ENCODE measurements at regions not wholly inside any gene's neighbourhood (a gene's known extent, or its start where the extent isn't known, plus 50 kb on each side); places are given as distances from the start of the nearest gene placed in this dataset.

DNA sequence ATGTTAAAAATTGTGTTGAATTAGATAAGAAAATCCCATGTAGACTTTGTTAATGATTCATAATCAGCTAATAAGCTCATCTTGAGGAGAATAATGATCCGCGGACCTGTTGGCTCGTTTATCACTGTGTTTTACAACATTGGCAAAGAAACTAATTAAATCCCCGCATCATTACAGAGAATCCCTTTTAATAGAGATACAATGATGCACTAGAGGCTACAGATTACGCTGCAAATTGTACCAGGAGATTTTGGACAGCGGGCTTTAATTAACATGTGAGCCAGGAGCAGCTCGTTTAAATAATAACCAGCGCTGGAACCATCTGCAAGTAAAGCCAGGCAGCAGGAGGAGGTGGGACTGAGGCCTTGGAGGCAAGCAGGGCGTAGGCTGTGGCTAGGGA is 280.3 kb upstream of the POU3F1 start:
- DNase-seq (ENCODE audit: extremely low read depth, low read depth, low spot score), result no peak

DNA sequence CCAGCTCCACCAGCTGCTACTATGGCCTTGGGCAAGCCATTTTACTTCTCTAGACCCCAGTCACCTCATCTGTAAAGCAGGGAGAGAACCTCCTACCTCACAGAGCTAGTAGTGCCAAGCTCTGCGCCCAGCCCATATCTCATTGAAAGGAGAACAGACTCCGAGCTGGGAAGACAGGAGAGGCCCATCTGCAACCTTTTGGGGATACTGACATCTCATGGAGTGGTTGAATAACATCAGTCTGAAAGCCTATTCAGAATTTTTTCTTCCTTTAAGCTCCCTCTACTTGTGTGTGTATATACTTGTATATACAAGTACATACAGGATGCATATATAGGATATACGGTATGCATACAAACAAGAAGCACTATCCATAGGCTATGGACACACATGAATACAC is 279.5 kb upstream of the POU3F1 start:
- no peak for DNase-seq (ENCODE audit: extremely low read depth, low read depth, low spot score)

- no peak for DNase-seq (ENCODE audit: extremely low read depth, low read depth, low spot score)
Observed at GRCh38 chr1:38312753-38313152, 266.2 kb upstream of the POU3F1 start.

- DNase-seq (ENCODE audit: extremely low read depth, low read depth, low spot score), result no peak
Observed at GRCh38 chr1:38310079-38310478, 263.5 kb upstream of the POU3F1 start.

GRCh38 chr1:38308780-38309179 is 262.2 kb upstream of the POU3F1 start:
- DNase-seq (ENCODE audit: extremely low read depth, low read depth, low spot score), result no peak

GRCh38 chr1:38305666-38306065 is 259.1 kb upstream of the POU3F1 start:
- DNase-seq (ENCODE audit: extremely low read depth, low read depth, low spot score), result no peak

DNA sequence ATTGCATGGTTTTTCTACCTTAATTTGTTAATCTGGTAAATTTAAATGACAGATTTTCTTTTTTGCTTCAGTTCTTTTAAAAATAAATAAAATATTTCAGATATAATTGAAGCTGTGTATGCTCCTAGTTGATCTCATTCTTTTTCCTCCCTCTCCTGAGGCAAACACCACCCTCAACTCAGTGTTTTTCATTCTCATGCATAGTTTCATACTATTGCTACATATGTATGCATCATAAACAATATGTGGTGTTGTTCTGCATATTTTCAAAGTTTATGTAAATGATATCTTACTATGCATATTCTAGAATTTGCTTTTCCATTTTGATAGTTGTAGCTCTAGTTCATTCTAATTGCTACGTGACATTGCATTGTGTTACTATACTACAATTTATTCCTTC is 257.2 kb upstream of the POU3F1 start:
- no peak for DNase-seq (ENCODE audit: extremely low read depth, low read depth, low spot score)

GRCh38 chr1:38301040-38301439 is 254.4 kb upstream of the POU3F1 start:
- no peak for DNase-seq (ENCODE audit: extremely low read depth, low read depth, low spot score)

DNA sequence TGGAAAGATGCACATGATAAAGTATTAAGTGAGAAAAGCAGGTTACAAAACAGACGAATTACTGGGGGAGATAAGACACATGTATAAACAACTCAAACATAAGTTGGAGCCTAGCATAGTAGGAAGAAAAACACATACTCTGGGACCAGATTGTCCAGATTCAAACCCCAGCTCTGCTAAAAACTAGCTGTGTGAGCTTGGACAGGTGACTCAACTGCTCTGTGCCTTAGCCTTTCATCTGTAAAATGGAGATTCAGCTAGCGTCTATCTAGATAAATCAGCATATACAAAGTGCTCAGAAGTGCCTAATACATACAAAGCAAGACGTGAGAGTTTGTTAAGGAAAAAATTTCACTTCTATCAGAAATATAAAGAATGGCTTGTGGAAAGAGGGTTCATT is 254.0 kb upstream of the POU3F1 start:
- DNase-seq (ENCODE audit: extremely low read depth, low read depth, low spot score), result no peak

GRCh38 chr1:38297842-38298241 is 251.2 kb upstream of the POU3F1 start:
- DNase-seq (ENCODE audit: extremely low read depth, low read depth, low spot score), result no peak

DNA sequence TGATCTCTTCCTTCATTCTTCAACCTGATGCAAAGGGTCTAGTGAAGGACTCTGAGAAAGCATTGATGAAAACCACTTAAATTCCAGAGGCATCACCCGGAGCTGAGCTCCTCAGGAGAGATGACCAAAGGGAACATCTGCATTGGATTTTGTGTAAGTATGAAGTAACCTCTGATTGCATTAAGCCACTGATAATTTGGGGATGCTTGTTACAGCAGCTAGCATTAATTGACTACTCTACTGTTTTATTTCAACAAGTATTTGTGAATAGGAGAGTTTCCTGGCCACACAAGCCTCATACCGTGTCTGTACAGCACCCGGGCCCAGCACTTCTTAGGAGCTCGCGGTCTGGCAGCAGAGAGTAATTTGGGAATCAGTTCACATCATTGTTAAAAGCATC is 250.7 kb upstream of the POU3F1 start:
- no peak for DNase-seq (ENCODE audit: extremely low read depth, low read depth, low spot score)

DNA sequence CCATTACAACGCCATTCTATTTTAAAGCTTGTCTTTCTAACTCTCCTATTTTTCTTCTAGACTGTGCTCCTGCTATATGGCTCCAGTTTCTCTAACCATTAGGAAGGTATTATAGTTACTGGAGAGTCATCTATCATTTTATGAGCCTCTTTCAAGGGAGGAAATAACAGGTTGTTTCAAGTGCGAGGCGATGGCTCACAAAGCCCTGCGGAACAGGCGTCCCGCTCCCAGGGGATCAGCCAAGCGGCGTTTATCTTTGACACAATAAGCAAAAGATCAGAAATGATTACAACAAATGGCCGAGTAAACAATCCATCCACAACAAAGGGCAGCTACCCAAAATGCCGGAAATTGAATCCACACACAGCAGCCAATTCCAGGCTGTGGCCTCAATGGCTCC is 249.5 kb upstream of the POU3F1 start:
- DNase-seq (ENCODE audit: extremely low read depth, low read depth, low spot score), result no peak

- DNase-seq (ENCODE audit: extremely low read depth, low read depth, low spot score), result no peak
Observed at GRCh38 chr1:38293567-38293966, 247.0 kb upstream of the POU3F1 start.

- DNase-seq (ENCODE audit: extremely low read depth, low read depth, low spot score), result no peak
Observed at GRCh38 chr1:38292969-38293368, 246.4 kb upstream of the POU3F1 start.

DNA sequence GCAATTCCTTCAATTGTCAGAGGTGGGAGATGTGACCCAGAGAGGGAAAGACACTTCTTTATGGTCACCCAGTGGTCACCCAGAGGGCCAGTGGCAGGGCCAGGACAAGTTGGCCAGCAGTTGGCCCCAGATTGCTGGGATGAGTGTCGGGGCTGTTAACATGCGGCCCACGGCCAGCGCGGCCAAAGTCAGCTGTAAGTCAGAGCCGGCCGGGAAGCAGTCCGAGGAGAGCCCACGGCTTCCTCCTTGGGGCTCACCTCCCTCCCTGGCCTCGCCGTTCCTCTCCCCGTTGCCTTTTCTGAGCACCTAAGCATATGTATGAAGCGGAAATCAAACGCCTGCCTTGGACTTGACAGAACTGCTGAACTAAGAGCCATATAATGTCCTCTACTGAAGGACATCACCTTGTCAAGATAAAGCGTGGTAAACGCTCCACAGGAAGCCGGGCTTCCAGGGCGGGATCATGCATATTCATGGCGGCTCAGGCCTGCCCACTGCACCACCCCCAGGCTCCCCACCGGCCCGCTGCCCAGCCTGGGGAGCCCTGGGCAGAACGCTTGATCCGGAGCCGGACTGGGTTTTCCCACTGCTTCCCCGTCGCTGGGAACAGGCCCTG is 245.4 kb upstream of the POU3F1 start:
- DNase-seq (ENCODE audit: extremely low read depth, low read depth, low spot score), result no peak

DNA sequence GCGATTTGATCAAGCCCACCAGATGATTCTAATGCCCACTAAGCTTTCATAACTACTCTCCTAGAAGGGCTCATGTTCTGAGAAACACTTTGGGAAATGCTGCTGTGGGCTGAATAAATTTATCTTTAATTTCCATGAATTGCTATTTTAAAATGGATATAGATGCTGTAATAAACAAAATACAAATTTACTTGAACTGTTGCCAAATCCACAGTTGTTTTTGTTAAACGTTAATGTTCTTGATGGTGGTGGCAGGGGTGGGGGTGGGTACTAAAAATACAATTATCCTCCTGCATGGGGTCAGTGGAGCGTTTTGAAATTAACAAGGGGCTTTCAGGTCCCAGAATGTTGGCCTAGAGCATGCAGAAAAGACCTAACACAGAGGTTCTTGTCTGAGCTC is 244.7 kb upstream of the POU3F1 start:
- DNase-seq (ENCODE audit: extremely low read depth, low read depth, low spot score), result no peak

GRCh38 chr1:38289034-38289433 is 242.4 kb upstream of the POU3F1 start:
- no peak for DNase-seq (ENCODE audit: extremely low read depth, low read depth, low spot score)

GRCh38 chr1:38287547-38287946 is 241.0 kb upstream of the POU3F1 start:
- no peak for DNase-seq (ENCODE audit: extremely low read depth, low read depth, low spot score)

DNA sequence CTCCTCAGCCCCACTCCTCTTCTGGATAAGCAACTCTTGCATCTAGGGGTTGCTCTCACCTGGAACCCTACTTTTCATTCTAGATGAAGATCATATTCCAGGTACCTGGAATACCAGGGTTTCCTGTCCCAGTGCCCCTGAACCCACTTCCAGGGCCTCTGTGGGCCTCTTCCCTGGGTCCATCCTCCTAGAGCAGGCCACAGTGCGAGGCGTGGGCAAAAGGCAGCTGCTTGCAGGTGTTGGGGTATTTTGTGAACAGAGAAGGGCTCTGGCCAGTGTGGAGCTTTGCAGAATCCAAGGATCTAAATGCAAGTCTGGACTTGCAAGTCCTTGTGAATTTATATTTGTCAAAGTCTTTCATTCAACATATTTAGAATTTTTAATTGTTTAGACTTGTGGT is 240.4 kb upstream of the POU3F1 start:
- no peak for DNase-seq (ENCODE audit: extremely low read depth, low read depth, low spot score)

DNA sequence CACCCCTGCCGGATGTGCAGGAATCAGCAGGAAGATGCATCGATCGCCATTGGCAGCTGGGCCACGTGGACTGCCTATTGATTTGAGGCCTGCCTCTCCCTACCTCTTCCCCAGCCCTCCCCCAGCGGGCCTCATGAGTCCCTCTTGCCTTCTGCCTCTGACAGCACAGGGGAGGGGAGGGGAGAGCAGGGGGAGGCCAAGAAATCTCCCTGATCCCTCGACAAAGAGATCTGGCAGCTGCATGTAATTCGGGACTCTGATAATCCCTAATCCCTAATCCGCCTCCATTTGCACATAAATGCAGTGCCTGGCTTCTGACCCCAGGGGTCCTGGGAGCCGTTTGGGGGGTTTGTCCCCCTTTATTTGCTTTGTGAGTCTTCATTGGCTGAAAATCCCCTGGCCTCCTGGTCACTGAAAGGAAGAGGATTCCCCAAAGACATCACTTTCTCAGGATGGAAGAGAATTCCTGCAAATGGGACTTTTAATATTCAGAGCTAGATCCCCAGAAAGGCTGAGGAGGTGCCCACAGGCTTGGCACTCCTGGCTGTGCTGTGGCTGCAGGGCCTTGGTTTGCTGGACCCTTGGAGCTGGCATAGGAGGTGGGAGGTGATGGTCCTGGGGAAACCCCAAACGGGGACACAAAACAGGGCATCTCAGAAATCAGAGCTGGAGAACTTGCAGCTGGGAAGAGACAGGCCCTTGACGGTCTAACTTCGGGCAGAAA is 239.4 kb upstream of the POU3F1 start:
- DNase-seq (ENCODE audit: extremely low read depth, low read depth, low spot score), result no peak

DNA sequence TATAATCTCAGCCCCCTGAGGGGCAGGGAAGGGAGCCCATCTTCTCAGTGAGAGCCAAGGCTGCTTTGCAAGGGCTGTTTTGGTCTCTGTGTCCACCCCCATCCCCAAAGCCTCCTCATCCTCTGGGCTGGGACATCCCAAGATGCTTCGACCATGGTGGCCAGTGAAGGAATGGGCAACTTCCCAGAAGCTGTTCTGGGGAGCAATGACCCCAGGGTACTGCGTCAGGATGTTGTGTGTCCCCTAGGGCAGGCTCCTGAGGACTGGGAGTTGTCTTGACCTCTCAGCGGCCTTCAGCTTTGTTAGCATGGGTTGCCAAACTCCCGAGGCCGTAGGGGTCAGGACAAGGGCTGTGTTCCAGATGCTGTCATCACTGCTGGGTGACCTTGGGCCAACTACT is 238.4 kb upstream of the POU3F1 start:
- no peak for DNase-seq (ENCODE audit: extremely low read depth, low read depth, low spot score)

DNA sequence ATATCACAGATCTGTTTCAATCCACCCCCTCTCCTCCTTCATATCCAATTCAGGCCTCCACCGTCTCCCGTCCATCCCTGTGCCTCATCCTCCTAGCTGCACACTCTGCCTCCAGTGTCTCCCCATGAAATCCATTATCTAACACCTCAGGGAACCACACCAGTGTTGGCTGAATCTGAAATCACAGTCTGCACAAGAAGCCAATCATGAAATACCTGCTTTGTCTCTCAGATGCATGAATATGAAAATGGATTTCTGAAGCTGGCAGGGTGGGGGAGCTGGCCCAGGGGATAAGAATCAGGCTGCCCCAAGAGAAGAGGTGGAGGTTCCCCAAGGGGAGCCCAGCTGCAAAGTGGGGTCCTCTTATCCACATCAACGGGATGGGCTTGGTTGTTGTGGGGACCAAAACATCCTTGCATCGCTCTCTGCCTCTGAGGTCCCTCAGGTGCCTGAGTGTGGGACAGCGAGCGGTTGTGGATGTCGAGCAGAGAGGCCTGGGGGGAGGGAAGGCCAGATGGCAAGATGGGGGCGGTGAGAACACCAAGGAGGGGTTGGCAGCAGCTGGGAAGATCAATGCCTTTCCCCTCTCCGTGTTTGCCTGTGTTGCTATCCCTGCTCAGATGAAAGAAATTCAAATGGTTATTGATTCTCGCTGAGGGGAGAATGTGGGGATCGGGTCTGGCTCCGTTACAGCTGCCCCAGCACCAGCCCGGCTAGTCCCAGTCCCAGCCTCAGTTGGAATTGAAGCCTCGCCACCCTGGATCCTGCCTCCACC is 237.3 kb upstream of the POU3F1 start:
- DNase-seq (ENCODE audit: extremely low read depth, low read depth, low spot score), result no peak
